IPS-15b (cell line): ENCODE measurements at regions not wholly inside any gene's neighbourhood (a gene's known extent, or its start where the extent isn't known, plus 50 kb on each side); places are given as distances from the start of the nearest gene placed in this dataset.

Experiments
- H3K27me3 ChIP-seq: one replicate; pipeline ENCODE4 v1.6.1; 2013; ENCODE audit warnings: low read length; ENCODE audit not compliant: control insufficient read depth, insufficient read depth
- H3K36me3 ChIP-seq: one replicate; pipeline ENCODE4 v1.6.1; 2013; ENCODE audit warnings: low read length; ENCODE audit not compliant: control insufficient read depth, insufficient read depth
- H3K4me1 ChIP-seq: one replicate; pipeline ENCODE4 v1.6.1; 2013; ENCODE audit warnings: mild to moderate bottlenecking, low read length; ENCODE audit not compliant: control insufficient read depth, insufficient read depth
- H3K4me3 ChIP-seq: one replicate; pipeline ENCODE4 v1.5.1; 2013; ENCODE audit warnings: low read depth, low read length
- H3K9ac ChIP-seq: one replicate; pipeline ENCODE4 v1.6.1; 2013; ENCODE audit warnings: low read depth, mild to moderate bottlenecking, low read length
- H3K9me3 ChIP-seq: one replicate; pipeline ENCODE4 v1.6.1; 2013; ENCODE audit warnings: mild to moderate bottlenecking, low read length; ENCODE audit not compliant: control insufficient read depth, insufficient read depth

DNA sequence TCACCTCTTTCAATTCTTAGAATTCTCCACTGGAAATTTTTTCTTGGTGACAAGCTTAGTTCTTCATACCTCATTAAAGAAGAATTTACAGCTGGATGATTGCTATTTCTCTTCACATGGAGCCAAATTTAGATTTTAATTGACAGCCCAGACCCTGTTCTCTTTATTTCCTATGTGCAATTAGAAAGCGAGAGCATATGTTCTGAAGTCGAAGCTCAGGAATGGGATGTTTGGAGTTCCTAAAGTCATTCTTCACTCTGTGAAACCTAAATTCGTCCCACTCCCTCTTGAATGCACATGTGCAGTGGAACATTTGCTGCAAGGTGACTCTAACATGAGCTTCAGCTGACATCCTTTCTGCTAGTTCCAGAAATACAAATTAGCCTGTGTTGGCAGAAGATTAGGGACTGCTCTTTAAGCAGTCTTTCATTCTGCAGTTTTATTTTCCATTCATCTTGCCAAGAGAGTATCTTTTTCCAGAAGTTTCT is 129.3 kb upstream of the KCNJ16 start:
- no peaks in the 10 kb centered on the region for H3K4me1 ChIP-seq
- no peak overlapping the region for H3K9ac ChIP-seq
- H3K4me3 ChIP-seq = no peak overlapping the region
- no peaks in the 10 kb centered on the region for H3K9me3 ChIP-seq
- H3K27me3 ChIP-seq = no peaks in the 10 kb centered on the region
- H3K36me3 ChIP-seq = no peaks in the 10 kb centered on the region

DNA sequence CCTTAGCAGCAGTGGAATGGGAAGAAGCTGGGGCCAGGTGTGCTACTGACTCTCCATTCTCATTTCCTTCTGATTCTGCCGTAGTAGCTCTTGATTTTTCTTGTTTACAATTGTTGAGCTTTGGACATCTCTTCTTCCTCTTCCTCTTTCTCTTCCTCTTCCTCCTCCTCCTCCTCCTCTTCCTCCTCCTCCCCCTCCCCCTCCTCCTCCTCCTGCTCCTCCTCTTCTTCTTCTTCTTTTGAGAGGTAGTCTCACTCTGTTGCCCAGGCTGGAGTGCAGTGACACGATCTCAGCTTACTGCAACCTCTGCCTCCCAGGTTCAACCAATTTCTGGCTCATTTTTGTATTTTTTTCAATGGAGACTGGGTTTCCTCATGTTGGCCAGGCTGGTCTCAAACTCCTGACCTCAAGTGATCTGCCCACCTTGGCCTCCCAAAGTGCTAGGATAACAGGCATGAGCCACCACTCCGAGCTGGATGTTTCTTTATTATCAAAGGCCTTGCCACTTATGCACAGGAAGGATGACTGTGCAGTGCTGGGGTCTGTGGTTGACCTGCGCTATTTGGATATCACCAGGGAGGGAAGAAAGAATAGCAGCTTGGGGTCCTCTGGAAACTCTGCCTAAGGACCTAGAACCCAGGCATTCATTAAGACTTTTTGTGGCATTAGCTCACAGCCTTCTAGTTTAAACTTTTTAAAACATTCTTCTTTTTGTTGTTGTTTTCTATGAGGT is 127.8 kb upstream of the KCNJ16 start:
- Histone ChIP-seq H3K36me3 (no peaks in the 10 kb centered on the region), H3K4me3 (no peak overlapping the region), H3K4me1 (no peaks in the 10 kb centered on the region), H3K9ac (no peak overlapping the region), H3K27me3 (no peaks in the 10 kb centered on the region), H3K9me3 (no peaks in the 10 kb centered on the region)

DNA sequence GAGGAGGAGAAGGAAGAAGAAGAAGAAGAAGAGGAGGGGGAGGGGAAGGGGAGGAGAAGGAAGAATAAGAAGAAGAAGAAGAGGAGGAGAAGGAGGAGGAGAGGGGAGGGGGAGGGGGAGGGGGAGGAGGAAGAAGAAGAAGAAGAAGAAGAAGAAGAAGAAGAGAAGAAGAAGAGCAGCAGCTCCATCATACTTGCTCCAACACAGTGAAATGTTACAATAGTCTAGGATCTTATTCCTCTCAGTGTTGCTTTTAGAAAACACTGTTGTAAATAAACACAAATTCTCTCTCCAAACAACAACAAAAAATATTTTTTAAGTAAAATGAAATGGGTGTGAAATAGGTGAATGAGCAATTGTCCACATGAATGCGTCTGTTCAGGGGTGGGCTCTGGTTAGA is 126.6 kb upstream of the KCNJ16 start:
- no peaks in the 10 kb centered on the region for H3K36me3 ChIP-seq
- H3K9me3 ChIP-seq = no peaks in the 10 kb centered on the region
- H3K9ac ChIP-seq = no peak overlapping the region
- no peaks in the 10 kb centered on the region for H3K4me1 ChIP-seq
- no peaks in the 10 kb centered on the region for H3K27me3 ChIP-seq
- no peak overlapping the region for H3K4me3 ChIP-seq

DNA sequence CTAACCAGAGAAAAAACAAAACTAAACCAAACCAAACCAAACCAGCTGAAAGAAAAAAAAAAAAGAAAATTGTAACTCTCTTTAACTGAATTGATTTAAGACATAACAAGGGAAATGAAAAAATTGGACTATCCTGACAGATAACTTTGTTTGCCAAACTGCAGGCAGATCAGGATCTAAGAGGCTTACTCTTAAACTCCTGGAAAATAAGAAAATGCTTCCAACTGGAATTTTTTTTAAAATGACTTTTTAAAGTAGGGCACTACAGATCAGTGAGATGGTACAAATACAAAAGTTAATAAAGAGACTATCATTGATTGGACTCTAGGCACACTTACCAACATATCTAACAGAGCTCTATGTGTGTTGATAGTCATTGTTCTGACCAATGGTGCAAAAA is 125.5 kb upstream of the KCNJ16 start:
- Histone ChIP-seq H3K9me3 (no peaks in the 10 kb centered on the region), H3K4me1 (no peaks in the 10 kb centered on the region)

DNA sequence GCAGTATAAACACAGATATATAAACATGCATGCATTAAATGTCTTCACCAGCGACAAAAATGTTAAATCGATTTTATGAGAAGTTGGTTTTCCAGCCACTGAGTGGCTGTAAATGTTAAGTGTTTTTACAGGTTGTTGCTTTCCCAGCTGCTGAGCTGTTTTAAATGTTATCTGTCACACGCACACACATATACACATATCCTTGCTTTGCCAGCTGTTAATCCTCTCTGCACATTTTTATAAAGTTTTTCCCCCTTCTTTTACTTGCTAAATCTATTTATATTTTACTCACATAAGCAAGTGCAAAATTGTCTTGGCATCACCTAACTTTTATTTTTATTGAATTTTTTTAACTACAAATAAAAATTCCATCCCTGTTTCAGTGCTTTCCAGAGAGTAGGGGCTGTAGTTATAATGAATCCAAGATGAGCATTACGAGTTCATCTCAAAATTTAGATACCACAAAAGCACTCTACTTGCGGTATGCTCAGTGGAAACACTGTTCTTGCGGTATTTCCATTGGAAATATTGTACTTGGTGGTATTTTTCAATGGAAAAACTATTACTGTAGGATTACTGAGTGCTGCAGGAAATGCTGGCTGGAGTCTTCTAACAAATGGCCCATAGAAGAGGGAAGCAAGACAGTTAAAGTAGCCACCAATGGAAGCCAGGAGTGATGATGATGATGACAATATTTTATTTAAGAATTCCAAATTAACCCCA is 124.9 kb upstream of the KCNJ16 start:
- H3K36me3 ChIP-seq = no peaks in the 10 kb centered on the region

More for the DNA sequence above, 125.5 kb upstream of the KCNJ16 start:
- Histone ChIP-seq H3K4me3 (no peak overlapping the region), H3K36me3 (no peaks in the 10 kb centered on the region), H3K9ac (no peak overlapping the region), H3K27me3 (no peaks in the 10 kb centered on the region)

DNA sequence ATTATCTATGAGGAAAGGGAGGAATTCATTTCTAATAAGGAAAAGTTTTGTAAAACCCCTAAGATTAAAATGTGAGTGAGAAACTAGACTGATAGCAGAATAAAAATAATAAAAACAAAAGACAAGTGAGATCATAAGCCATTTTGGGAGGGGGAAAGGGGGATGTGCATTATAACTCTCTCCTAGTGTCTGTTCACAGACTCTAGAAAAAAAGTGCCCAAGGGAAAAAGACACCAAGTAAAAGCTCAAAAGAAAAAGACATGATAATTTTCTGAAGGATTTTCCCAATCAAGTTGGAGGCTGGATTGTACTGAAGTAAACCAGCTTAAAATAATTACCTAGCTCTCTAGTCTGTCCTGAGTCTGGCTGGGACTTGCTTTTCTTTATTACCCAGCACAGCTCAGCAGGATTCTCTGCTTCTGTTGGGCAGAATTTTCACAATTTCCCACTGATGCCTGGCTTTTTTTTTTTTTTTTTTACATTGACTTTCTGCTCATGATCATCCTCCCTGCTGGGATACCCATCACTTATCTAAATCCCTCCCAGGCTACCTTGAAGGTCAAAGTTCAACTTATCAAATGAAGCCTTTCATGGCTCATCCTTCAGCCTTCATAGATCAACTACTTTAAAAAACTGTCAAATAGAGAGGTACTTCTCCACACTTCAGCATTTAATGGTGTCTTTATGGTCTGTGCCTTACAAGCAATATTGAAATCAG is 124.2 kb upstream of the KCNJ16 start:
- Histone ChIP-seq H3K9ac (no peak overlapping the region), H3K27me3 (no peaks in the 10 kb centered on the region), H3K4me3 (no peak overlapping the region), H3K9me3 (no peaks in the 10 kb centered on the region), H3K36me3 (no peaks in the 10 kb centered on the region), H3K4me1 (no peaks in the 10 kb centered on the region)

More for the DNA sequence above, 124.9 kb upstream of the KCNJ16 start:
- Histone ChIP-seq H3K27me3 (no peaks in the 10 kb centered on the region), H3K9ac (no peak overlapping the region), H3K4me1 (no peaks in the 10 kb centered on the region), H3K4me3 (no peak overlapping the region), H3K9me3 (no peaks in the 10 kb centered on the region)

DNA sequence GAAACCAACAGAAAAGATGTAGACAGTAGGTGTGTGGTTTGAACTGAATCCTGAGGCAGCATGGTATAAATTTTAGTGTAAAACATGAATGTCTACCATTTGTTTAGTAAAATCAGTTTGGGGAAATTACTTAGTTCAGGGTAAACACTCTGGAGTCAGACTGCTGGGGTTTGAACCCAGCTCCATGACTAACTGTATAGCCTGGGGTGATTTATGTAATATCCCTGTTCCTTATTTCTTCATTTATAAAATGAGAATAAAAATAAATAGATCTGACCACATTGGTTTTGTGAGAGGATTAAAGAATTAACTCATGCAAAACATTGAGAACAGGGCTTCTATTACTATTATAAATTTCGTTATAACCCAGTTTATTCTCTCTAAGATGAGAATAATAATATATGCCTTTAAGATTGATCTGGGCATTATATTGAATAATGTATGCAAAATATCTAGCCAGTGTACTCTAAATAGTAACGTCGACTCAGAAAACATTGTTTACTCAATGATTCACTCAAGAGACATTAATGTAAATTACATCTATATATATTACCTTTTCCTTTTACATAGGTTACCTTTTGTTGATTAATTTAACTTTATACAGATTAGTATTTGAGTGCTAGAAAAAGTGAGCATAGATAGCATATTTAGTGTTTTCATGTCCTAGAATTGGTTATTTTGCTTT is 120.6 kb upstream of the KCNJ16 start:
- Histone ChIP-seq H3K27me3 (no peaks in the 10 kb centered on the region), H3K4me1 (no peaks in the 10 kb centered on the region), H3K4me3 (no peak overlapping the region), H3K36me3 (no peaks in the 10 kb centered on the region), H3K9me3 (no peaks in the 10 kb centered on the region), H3K9ac (no peak overlapping the region)

DNA sequence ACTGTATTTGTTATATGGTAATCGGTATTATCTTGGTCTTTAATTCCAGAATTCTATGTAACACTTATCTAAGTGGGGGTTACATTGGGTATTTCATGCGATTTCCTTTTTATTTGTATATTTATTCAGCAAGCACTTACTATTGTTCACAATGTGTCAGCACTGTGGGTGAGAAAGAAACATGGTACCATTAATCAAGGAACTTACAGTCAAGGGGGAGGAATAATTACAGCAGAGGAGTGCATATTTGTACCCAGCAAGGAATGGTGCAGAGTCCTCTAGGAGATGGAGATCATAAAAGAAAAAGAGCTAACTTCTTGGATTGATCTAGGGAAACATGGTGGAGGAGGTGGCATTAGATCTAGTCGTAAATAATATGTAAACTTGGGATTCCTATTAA is 117.0 kb upstream of the KCNJ16 start:
- Histone ChIP-seq H3K9me3 (no peaks in the 10 kb centered on the region), H3K4me3 (no peak overlapping the region), H3K36me3 (no peaks in the 10 kb centered on the region), H3K4me1 (peaks cover 4% of the 10 kb centered on the region), H3K9ac (no peak overlapping the region), H3K27me3 (no peaks in the 10 kb centered on the region)

DNA sequence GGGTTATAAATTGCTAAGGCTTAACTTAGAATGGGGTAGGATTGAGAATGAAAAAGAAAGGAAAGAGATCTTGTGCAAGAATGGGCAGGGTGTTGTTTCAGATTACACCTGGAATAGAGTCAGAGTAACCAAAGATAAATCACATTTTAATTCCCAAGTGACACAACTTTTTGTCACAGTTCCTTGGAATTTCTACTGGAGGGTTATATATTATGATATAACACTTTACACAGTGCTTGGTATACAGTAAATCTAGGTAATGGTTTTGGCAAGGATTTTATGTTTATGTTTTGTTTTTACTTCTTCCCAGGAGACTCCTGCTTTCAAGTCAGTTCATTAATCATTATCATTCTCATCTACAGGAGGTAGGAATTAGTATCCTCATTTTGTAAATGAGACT is 115.7 kb upstream of the KCNJ16 start:
- H3K9ac ChIP-seq = no peak overlapping the region
- H3K36me3 ChIP-seq = no peaks in the 10 kb centered on the region
- no peaks in the 10 kb centered on the region for H3K27me3 ChIP-seq
- H3K4me3 ChIP-seq = no peak overlapping the region
- no peaks in the 10 kb centered on the region for H3K9me3 ChIP-seq
- H3K4me1 ChIP-seq = peaks cover 4% of the 10 kb centered on the region

DNA sequence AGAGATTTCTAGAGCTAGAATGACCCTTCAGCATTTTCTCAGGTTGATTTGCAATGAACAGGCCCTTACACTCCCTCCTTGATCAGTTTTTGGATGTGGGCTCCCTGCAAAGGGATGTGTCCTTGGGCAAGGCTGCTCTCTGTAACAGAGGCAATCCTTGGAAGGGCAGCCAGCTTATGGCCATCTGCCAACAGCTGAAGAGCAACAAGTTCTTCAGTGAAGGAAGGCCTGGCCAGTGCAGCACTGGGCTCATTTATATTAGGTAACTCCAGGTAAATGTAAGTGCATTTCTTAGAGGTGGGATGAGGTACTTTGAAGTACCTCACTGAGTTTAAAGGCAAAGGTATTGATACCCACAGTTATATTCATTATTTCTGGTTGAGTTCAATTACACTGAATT is 114.3 kb upstream of the KCNJ16 start:
- no peaks in the 10 kb centered on the region for H3K27me3 ChIP-seq
- no peak overlapping the region for H3K4me3 ChIP-seq
- H3K36me3 ChIP-seq = no peaks in the 10 kb centered on the region
- H3K4me1 ChIP-seq = peaks cover 4% of the 10 kb centered on the region
- H3K9me3 ChIP-seq = no peaks in the 10 kb centered on the region
- no peak overlapping the region for H3K9ac ChIP-seq

DNA sequence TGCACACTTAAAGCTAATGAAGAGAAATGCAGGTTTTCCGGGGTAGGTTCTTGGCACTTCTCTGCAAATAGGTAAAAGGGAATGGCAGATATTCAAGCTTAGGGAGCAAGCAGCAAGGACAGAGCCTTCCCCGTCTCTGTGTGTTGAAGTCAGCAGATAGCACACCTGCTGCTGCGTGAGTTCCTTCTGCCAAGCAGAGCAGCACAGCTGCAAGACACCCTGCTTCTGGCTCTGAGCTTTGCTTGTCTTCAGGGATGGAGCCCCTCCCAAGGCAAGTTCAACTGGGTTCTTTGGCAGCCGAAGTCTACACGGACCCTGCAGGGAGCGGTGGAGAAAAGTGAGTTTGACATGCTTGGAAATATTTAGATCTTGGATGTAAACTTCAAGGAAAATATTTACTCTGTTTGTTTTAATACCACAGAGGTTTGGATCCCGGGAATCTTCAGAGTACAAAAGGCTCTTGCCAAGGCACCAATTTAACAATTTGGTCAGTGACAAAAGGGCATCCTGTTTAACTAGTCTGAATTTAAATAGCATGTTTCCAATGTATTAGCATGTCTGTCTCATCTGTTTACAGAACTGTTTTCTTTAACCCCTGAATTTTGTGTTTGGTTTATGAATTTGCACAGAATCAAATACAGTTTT is 113.4 kb upstream of the KCNJ16 start:
- Histone ChIP-seq H3K9ac (no peak overlapping the region), H3K4me3 (no peak overlapping the region), H3K9me3 (no peaks in the 10 kb centered on the region), H3K27me3 (no peaks in the 10 kb centered on the region), H3K4me1 (peaks cover 4% of the 10 kb centered on the region), H3K36me3 (no peaks in the 10 kb centered on the region)
